HCT116 (cell line): ENCODE measurements at regions not wholly inside any gene's neighbourhood (a gene's known extent, or its start where the extent isn't known, plus 50 kb on each side); places are given as distances from the start of the nearest gene placed in this dataset.

Experiments used
- EZH2 ChIP-seq: fragments of 200-600 bp; sonication (generic); IDR thresholded peaks from 2 replicates; pipeline ENCODE4 v1.6.1; 2017; ENCODE audit warnings: antibody characterized with exemption, mixed run types
- JUND ChIP-seq: IDR thresholded peaks from 2 replicates; pipeline ENCODE4 v1.6.1; 2012
- POLR2AphosphoS5 ChIP-seq: IDR thresholded peaks from 2 replicates; pipeline ENCODE4 v1.6.1; 2011; ENCODE audit warnings: mild to moderate bottlenecking, low read depth, low read length, moderate library complexity
- RAD21 ChIP-seq: IDR thresholded peaks from 2 replicates; pipeline ENCODE4 v1.6.1; 2012; ENCODE audit warnings: low read depth, mild to moderate bottlenecking
- TF ChIP-seq, protein P1 (sequence below), 3 experiments: fragments of 200-600 bp in 1 of 3; sonication (generic) in 1 of 3; IDR thresholded peaks in 2 of 3; conservative IDR thresholded peaks in 1 of 3; 2 replicates each; pipeline ENCODE4 v1.5.1; 2012 to 2017; ENCODE audit warnings: low read depth in 2 of 3, low read length in 2 of 3, antibody characterized with exemption in 1 of 3, borderline replicate concordance in 1 of 3, control low read depth in 1 of 3, mild to moderate bottlenecking in 1 of 3, mixed read lengths in 1 of 3, mixed run types in 1 of 3, moderate library complexity in 1 of 3; ENCODE audit not compliant: insufficient read depth in 1 of 3

DNA sequence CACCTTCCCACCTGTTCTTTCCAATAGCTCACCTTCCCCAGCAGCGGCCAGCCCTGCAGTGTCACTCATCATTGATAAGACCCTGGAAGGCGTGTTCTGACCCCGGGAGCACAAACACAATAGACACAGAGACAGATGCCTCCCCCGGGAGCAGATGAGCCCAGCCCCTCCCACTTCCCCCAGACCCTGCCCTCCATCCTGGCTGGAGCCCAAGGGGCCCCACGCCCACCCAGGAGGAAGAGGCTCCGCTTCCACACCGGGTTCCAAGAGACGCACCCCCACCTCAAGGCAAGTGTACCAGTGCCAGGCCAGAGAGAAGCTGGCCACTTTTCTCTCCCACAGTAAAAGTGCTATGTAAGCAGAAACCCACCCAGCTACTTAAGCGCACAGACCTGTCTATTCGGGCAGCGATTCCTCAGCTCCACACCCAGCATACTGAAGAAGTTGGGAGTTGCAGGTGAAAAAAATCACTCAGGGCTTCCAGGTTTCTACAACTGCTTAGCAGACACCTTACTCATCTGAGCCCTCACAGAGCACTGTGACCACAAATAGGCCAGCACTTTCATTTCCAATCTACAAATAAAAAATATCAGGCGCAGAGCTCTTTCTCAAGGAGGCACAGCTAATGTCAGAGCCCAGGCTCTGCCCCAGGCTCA, 93.4 kb upstream of the NXT1 start:
- TF ChIP-seq POLR2AphosphoS5 (no peak), RAD21 (no peak), EZH2 (no peak), JUND (no peak)
- TF ChIP-seq, protein P1, sequence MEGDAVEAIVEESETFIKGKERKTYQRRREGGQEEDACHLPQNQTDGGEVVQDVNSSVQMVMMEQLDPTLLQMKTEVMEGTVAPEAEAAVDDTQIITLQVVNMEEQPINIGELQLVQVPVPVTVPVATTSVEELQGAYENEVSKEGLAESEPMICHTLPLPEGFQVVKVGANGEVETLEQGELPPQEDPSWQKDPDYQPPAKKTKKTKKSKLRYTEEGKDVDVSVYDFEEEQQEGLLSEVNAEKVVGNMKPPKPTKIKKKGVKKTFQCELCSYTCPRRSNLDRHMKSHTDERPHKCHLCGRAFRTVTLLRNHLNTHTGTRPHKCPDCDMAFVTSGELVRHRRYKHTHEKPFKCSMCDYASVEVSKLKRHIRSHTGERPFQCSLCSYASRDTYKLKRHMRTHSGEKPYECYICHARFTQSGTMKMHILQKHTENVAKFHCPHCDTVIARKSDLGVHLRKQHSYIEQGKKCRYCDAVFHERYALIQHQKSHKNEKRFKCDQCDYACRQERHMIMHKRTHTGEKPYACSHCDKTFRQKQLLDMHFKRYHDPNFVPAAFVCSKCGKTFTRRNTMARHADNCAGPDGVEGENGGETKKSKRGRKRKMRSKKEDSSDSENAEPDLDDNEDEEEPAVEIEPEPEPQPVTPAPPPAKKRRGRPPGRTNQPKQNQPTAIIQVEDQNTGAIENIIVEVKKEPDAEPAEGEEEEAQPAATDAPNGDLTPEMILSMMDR (IDR thresholded peaks at IDR 0.05 in 2 of 3, conservative IDR thresholded peaks at IDR 0.05 in 1 of 3; ENCODE audit: borderline replicate concordance in 1 of 3, insufficient read depth in 1 of 3, low read depth in 2 of 3, low read length in 2 of 3) = no peak
